Stimulated activated CD4-positive, alpha-beta T cell treated with anti-CD3 and anti-CD28 coated beads, Interleukin-4, amount 100 ng/mL, for 24 hours (primary cell): ENCODE measurements at regions not wholly inside any gene's neighbourhood (a gene's known extent, or its start where the extent isn't known, plus 50 kb on each side); places are given as distances from the start of the nearest gene placed in this dataset.

Source experiments
- DNase-seq: peaks from one replicate; pipeline ENCODE4 v3.0.0-alpha.2; 2020

DNA sequence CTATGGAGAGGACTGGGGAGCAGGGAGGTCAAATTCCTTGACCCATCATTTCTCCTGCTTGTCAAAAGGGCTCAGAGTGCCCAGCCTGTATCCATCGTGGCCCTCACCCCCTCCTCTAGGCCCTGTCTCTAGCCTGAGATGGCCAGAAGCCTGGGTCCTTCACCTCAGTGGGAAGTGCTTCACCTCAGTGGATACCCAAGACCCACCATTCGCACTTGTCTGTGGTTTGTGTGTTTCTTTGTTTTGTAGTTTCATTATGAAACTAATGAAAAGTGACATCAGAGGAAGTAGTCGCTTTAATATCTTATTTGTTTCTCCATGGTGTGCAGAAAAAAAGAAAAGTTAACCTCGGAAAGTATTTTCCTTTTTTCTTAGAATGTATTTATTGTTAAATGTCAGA is 194.0 kb upstream of the CADM1 start:
- DNase-seq, result no peak

GRCh38 chr11:115696563-115696962 is 192.3 kb upstream of the CADM1 start:
- no peak for DNase-seq

- DNase-seq, result no peak
These were observed 191.6 kb upstream of the CADM1 start for GRCh38 chr11:115695677-115696364.

DNA sequence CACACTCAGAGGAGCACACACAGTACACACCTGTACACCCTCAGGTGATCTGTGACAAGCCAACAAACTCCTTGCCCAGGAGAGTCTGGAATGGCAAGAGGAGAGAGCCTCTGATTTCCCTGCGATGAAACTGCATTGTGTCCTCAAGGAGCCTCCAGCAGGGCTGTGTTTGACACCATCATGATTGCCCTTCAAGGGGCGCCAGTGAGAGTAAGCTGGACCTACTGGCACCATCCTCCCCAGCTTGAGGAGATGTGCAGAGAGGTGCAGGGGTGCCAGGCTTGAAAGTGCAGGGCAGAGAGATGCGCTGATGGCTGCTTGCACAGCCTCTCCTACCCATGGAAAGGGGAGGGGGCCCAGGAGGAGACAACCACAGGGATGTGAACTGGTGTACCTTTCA is 188.8 kb upstream of the CADM1 start:
- DNase-seq, result no peak

- no peak for DNase-seq
These were observed 186.8 kb upstream of the CADM1 start for GRCh38 chr11:115691030-115691429.

- DNase-seq, result no peak
These were observed 183.7 kb upstream of the CADM1 start for GRCh38 chr11:115687934-115688333.

- DNase-seq, result no peak
These were observed 180.5 kb upstream of the CADM1 start for GRCh38 chr11:115684699-115685098.

DNA sequence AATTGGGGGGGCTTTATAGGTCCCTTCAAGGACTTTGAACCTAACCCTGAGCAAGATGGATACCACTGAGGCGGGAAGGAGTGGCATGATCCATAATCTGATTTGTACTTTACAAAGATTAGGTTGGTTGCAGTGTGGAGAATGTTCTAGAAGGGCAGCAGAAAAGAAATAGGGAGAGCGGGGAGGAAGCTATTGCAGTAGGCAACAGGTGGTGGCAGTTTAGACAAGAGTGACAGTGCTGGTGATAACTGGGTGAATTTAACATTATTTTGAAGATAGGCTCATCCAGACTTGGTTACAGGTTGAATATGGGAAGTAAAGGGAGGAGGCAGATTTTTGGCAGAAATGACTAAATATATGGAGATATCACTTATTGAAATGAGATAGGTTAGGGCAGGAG is 179.9 kb upstream of the CADM1 start:
- DNase-seq, result no peak

GRCh38 chr11:115682888-115683287 is 178.7 kb upstream of the CADM1 start:
- no peak for DNase-seq

DNA sequence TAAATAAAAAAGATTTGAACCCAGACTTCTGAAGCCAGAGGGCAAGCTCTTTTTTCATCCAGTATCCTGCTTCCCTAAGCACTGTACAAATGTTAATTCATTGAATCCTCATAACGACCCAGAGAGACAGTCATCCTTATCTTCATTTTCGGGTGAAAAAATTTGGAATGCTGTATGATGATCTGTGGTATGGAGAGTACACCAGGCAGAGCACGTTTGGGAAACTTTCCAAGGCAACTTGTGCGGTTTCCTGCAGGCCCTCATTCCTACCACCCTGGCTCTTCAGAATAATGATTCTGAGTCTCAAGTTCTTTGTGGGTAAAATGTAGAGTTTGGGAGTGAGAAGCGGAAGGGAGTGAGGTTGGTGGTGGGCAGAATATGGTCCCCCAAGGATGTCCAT is 177.9 kb upstream of the CADM1 start:
- DNase-seq, result no peak

DNA sequence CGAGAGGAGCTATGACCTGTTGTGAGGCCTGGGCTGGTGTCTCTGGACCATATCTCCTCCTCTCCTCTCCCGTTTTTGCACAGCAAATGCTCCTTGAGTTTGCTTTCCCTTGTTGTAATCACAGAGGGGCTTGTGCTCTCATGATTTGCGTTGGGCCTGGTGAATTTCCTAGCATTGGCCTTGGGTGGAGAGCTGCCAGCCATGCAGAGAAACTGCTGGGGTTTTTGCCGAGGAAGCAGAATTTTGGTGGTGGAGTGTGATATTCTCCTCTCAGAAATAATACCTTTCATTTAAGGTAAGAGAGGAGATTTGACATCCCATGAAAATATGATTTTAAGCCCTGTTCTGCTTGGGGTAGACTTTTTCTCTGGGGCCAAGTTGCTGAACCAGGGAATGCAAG is 175.7 kb upstream of the CADM1 start:
- DNase-seq, result no peak

DNA sequence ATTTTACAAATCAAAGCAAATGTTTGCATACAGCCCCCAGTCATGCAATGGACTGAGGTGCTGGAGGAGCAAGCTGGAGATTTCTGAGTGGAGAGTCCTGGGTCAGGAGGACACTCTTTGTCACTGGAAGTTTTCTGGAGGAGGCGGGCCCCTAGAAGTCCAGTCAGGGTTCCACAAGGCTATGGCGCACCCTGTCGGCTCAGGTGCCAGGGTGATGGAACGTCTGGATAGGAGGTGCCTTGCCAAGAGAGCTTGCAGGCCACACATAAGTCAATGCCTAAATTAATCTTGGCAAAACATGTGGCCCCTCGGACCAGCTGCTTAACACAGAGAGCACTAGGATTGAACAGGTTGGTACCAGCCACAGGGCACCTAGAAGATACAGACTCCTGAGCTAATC is 174.7 kb upstream of the CADM1 start:
- DNase-seq, result no peak

- no peak for DNase-seq
These were observed 173.0 kb upstream of the CADM1 start for GRCh38 chr11:115677190-115677589.

- DNase-seq, result no peak
These were observed 172.6 kb upstream of the CADM1 start for GRCh38 chr11:115676768-115677167.

- DNase-seq, result no peak
These were observed 172.0 kb upstream of the CADM1 start for GRCh38 chr11:115676206-115676605.

DNA sequence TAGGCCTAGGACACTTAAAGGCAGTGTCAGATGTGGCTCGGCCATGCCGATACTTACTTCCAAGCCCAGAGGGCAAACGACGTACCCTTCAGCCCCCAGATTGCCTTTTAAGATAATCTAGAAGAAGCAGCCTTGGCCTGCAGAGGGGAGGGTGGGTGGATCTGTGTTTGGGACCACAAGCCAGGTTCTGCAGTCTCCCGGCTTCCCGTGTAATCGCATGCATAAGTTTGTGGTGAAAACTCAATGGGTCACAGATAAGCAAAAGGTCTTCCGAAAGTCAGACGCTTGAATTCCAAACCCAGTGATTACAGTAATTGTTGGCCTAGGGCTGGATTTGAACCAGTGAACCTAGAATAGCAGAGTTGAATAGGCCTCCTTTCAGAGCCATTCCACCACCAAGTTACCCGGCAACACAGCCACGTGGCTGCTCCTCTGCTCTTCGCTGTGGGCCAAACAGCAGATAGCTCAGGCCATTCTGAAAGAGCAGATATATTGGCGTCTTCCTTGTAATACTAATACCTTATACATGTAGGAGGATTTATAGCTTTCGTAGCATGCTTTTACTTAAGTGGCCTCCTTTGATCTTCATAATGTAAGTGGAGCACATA is 170.8 kb upstream of the CADM1 start:
- no peak for DNase-seq

DNA sequence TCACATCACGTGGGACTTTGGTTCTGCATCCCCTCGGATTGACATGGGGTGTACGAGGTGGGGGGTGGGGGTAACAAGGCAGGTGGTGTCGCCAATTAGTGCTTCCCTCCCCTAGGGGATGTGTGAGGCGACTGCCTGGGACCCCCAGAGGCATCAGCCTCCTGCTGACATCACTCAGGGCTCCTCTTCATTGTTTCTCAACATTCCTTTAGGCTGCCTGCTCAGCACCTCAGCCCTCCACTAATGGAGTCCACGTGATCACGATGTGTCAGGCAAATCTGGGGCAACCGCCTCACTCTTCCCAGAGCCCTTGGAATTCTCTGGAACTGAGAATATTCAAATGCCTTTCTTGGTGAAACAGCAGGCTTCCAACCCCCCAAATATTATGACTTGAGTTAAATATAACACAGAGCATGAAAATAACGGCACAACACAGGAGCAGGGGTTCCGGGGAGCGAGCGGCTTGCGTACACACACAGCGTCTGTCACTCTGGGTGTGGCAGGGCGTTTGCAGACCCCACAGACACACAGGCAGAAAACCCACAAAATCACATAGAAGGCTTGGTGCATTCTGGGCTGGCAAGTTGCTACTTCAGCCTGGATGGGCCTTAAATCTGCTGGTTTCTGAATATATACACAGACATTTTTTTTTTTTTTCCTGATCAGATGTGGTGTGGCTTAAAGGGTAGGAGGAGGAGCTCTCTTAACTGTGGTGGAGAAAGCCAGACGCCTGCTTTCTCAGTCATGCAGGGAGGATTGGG is 170.1 kb upstream of the CADM1 start:
- no peak for DNase-seq

DNA sequence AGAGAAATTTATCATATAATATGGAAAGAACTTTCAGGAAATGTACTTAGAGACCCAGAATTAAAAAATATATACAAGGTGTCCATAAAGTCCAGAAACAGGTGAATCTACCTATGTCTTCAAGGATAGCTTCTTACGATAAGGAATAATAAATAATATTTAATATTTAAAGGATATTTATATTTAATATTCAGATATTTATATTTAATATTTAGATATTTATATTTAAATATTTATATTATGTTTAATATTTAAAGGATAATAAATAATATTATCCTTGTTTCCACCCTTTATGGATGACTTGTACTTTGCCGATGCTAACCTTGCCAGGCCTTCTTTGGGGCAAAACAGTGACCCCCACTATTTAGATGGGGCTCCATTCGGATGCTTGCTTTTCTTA is 169.5 kb upstream of the CADM1 start:
- no peak for DNase-seq

- no peak for DNase-seq
These were observed 168.8 kb upstream of the CADM1 start for GRCh38 chr11:115672999-115673411.

DNA sequence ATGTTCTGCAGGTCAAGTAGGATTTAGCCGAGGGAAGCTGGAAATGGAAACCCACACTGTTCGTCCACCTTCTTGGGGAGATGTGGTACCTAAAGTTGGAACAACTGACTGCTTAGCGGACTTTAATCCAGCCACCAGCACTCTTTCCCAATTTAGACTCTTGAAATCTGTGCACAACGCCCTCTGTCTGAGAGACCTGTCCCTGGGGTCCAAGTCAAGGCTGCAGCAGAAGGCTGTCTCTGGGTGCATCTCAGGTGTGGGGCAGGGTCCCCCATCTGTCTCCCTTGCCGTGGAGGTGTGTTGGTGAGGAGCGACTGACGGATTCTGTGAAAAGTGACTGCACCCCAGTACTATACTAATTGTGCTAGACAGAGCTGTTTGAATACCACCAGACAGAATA is 168.2 kb upstream of the CADM1 start:
- no peak for DNase-seq

- DNase-seq, result no peak
These were observed 166.5 kb upstream of the CADM1 start for GRCh38 chr11:115670538-115671205.

DNA sequence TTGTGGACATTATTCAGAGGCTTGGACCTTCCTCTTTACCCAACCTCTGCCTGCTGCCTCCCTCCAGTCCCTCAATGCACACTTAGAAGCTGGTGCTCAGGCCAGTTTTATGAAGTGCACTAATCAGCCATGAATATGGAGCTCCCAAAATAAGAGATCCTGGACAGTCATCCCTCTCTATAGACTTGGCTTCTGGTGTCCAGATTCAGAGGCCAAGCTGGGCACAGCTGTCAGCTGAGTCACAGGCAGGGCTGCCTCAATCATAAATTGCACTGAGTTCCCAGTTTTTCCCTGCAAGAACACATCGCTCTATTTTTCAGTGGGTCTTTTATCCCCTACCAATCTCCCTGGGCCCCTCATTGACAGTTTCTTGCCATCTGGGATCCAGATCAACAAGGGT is 161.7 kb upstream of the CADM1 start:
- DNase-seq, result no peak

DNA sequence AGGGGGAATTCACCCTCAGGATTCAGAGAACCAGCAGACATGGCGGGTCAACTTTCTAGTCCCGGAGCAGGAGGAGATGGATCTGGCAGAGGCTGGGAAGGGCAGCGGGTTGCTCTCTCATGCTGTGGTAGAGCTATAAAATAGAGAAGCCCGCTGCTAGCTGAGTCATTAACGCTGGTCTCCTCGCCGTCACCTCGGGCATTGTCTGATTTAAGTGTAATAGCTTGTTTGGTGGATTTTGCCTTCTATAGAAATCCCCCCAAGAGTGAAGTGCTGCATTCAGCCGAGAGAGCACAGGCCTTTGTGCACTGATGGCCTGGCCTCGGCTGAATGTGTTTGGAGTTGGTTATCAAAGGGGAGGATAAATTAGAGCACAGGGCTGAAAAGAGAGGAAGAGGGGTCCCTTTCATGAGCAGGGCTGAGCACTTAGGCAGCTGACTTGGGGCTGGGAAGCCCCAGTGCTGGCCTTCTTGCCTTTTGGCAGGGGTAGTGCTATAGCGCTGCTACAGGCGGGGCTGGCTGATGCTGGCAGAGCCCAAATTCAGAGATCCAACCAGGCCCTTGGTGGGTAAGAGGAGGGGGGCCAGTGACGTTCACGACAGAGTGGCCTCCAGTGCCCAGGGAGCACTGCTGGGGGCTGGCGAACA is 161.1 kb upstream of the CADM1 start:
- no peak for DNase-seq
